VCaP (cell line): ENCODE measurements at regions not wholly inside any gene's neighbourhood (a gene's known extent, or its start where the extent isn't known, plus 50 kb on each side); places are given as distances from the start of the nearest gene placed in this dataset.

Source experiments
- H3K27ac ChIP-seq: fragments of 450-650 bp; 2 replicates; pipeline ENCODE4 v1.5.1; 2017
- CTCF ChIP-seq: fragments of 450-650 bp; conservative IDR thresholded peaks from 2 replicates; pipeline ENCODE4 v1.5.1; 2017; ENCODE audit warnings: mild to moderate bottlenecking, moderate library complexity

DNA sequence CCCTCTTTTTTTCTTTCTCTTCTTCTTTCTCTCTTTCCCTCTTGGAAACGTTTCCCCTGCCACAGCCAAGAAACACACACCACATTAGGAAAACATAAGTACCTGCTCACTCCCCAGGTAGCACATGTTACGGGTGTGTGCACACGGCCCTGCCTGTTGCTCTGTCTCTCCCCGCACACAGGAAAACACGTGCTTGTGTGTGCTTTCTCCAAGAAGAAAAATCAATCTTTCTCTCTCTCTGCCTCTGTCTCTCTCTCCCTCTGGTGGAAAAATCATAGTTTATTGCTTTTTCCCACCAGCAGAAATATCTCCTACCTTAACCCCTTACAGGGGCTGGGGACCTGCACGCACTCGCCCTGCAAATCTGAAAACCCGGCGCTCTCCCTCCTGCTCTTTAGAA, 102.3 kb downstream of the EDN3 start:
- H3K27ac ChIP-seq, result peak overlapping the region; percentile 82

GRCh38 chr20:59403261-59403961, 103.0 kb downstream of the EDN3 start:
- peak overlapping the region; percentile 82 for H3K27ac ChIP-seq
- peak; percentile 99 for TF ChIP-seq CTCF

More for the DNA sequence above, 102.3 kb downstream of the EDN3 start:
- no peak for TF ChIP-seq CTCF

- H3K27ac ChIP-seq, result peak overlapping the region; percentile 82; the same call in 1 of the 2 replicates
- TF ChIP-seq CTCF, result no peak; the same call in 1 of the 2 replicates
These were observed 103.5 kb downstream of the EDN3 start for GRCh38 chr20:59403962-59404314.

- no peak for TF ChIP-seq CTCF
- no peak overlapping the region for H3K27ac ChIP-seq
These were observed 104.3 kb downstream of the EDN3 start for GRCh38 chr20:59404749-59405148.

DNA sequence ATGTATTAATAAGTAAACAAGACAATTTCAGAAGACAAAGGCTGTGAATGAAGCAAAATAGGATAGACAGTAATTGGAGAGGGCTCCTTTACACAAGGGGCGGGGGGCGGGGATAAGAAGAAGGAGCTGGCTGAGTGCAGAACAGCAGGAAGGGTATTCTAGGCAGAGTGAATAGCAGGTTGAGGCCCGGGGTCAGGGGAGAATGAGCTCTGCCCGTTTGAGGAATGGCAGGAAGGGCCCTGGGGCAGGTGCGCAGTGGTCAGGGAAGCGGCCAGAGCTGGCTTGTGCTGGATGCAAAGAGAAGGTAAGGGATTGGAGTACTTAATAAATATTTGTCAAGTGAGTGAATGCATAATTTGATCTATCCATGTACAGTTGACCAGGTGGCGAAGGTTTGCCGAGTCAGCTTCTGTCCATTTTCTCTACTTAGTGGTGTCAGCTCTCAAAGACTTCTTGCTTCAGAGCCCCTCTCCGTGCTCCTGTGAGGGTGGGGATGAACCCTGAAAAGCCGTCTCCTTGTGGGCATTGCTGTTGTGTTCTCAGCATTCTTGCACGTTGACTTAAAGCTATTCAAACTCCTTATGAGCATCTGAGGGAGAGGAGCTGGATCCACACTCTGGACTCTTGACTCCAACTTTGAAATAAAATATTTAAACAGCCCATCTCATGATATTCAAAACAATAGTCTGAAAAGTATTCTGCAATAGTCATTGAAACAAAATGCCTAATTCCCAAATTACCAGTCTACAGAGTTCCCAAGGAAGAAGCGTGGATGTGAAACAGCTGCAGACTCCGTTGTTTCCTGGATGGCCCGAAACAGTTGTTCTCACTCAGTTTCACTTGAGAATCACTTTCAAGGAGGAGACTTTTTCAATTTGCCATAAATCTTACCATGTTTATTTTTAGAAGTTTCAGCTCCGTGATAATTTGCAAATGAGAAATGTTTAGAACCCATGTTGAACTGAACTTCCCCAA, 105.1 kb downstream of the EDN3 start:
- no peak overlapping the region for H3K27ac ChIP-seq
- no peak for TF ChIP-seq CTCF

DNA sequence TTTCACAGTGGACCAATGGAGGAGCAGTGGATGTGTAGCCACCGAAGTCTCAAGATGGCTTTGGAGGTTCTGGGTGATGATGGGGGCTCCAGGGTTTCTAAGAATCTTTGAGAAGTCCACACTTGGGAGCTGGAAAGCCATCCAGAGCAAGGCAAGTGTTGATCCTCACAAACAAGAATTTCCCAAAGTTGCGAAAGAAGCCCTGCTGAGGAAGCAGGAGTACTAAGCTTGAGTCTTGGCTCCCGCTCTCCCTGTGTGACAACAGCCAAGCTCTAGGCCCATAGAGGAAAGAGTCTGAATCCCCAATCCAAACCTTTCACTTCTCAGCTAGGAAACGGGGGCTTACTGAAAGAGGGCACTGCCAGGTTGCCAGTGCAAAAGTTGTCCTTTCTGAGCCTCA, 106.0 kb downstream of the EDN3 start:
- no peak for TF ChIP-seq CTCF
- no peak overlapping the region for H3K27ac ChIP-seq

DNA sequence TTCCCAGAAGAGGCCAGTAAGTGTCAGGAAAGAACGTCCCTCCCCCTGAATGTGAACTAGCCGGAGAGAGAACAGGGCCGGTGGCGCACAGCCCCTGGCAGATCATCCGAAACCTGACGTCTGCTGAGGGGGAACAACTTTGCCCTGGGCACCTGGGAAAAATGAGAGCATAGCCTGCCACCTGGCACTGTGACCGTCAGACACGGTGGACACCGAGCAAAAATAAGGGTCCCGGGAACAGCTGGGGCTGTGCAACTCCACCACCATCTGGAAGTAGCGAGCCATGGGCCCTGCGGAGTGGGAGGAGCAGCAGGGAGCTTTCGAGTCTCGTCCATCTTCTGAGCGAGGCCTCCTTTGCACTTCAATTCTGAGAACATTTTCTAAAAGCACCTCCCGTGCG, 110.8 kb downstream of the EDN3 start:
- no peak for TF ChIP-seq CTCF
- H3K27ac ChIP-seq, result no peak overlapping the region
